IMR-90 (cell line): ENCODE measurements at regions not wholly inside any gene's neighbourhood (a gene's known extent, or its start where the extent isn't known, plus 50 kb on each side); places are given as distances from the start of the nearest gene placed in this dataset.

Experiments
- ATAC-seq: fragments of 200-7000 bp; cut with Tn5 transposase; 2 replicates; pipeline ENCODE4 v1.9.1; 2020; ENCODE audit warnings: low read depth, mild to moderate bottlenecking, moderate library complexity
- BruUV-seq: library from RNA; stranded (reverse); fragments of 400-500 nt; replicated peaks from 2 replicates; lab custom pipeline; 2021; lab: Mats Ljungman, UMichigan
- CTCF ChIA-PET: fragments of 300-600 bp; formaldehyde crosslinking; extraction: SDS; loops from one replicate; lab custom pipeline; 2021; ENCODE audit warnings: antibody characterized with exemption; lab: Yijun Ruan, JAX
- POLR2A ChIA-PET: fragments of 300-600 bp; sonication (Branson Sonifier 250); formaldehyde crosslinking; loops from one replicate; lab custom pipeline; 2022; ENCODE audit warnings: antibody characterized with exemption; ENCODE audit not compliant: unreplicated experiment; lab: Charles Lee
- DNase-seq: peaks from one replicate; pipeline ENCODE4 v3.0.0; 2013
- H2AFZ ChIP-seq: replicated peaks from 2 replicates; pipeline ENCODE3; 2013; ENCODE audit warnings: low read length, mild to moderate bottlenecking; ENCODE audit not compliant: poor library complexity
- H2AK5ac ChIP-seq: 2 replicates; pipeline ENCODE4 v1.6.1; 2013; ENCODE audit warnings: low read depth, low read length, inconsistent platforms
- H2AK9ac ChIP-seq: replicated peaks from 2 replicates; pipeline ENCODE3; 2013; ENCODE audit warnings: mild to moderate bottlenecking, low read depth, low read length, moderate library complexity; ENCODE audit not compliant: poor library complexity
- H2BK120ac ChIP-seq: 2 replicates; pipeline ENCODE4 v1.6.1; 2013; ENCODE audit warnings: low read depth, low read length, inconsistent platforms
- H2BK15ac ChIP-seq: 3 replicates; pipeline ENCODE4 v1.6.1; 2013; ENCODE audit warnings: low read depth, low read length, inconsistent platforms
- H2BK20ac ChIP-seq: 2 replicates; pipeline ENCODE4 v1.6.1; 2013; ENCODE audit warnings: low read depth, mild to moderate bottlenecking, inconsistent platforms, low read length, moderate library complexity
- H2BK5ac ChIP-seq: 2 replicates; pipeline ENCODE4 v1.6.1; 2013; ENCODE audit warnings: mild to moderate bottlenecking, low read depth, low read length, inconsistent platforms; ENCODE audit not compliant: poor library complexity, severe bottlenecking
- H3K14ac ChIP-seq: replicated peaks from 2 replicates; pipeline ENCODE4 v1.6.1; 2013; ENCODE audit warnings: low read depth, low read length, inconsistent platforms
- H3K18ac ChIP-seq: 2 replicates; pipeline ENCODE4 v1.6.1; 2013; ENCODE audit warnings: low read depth, low read length, control low read depth
- H3K23ac ChIP-seq: 2 replicates; pipeline ENCODE4 v1.6.1; 2013; ENCODE audit warnings: low read depth, low read length, inconsistent platforms
- H3K27ac ChIP-seq: 2 replicates; pipeline ENCODE4 v1.5.1; 2013; ENCODE audit warnings: mild to moderate bottlenecking, control low read depth, low read length; ENCODE audit not compliant: insufficient read depth
- H3K27me3 ChIP-seq: 2 replicates; pipeline ENCODE4 v1.6.1; 2013; ENCODE audit warnings: low read length; ENCODE audit not compliant: control insufficient read depth, insufficient read depth
- H3K36me3 ChIP-seq: 2 replicates; pipeline ENCODE4 v1.6.1; 2013; ENCODE audit warnings: low read length, mixed read lengths; ENCODE audit not compliant: control insufficient read depth, insufficient read depth
- H3K4ac ChIP-seq: 2 replicates; pipeline ENCODE4 v1.6.1; 2013; ENCODE audit warnings: low read depth, low read length, inconsistent platforms
- H3K4me1 ChIP-seq: 2 replicates; pipeline ENCODE4 v1.6.1; 2013; ENCODE audit warnings: low read length, mixed read lengths; ENCODE audit not compliant: control insufficient read depth, insufficient read depth
- H3K4me2 ChIP-seq: 2 replicates; pipeline ENCODE4 v1.6.1; 2013; ENCODE audit warnings: low read depth, mild to moderate bottlenecking, control low read depth, low read length, moderate library complexity
- H3K4me3 ChIP-seq: 2 replicates; pipeline ENCODE4 v1.5.1; 2013; ENCODE audit warnings: low read depth, mild to moderate bottlenecking, control low read depth, low read length, moderate library complexity; ENCODE audit not compliant: insufficient read depth
- H3K56ac ChIP-seq: 2 replicates; pipeline ENCODE4 v1.6.1; 2013; ENCODE audit warnings: low read length, inconsistent platforms; ENCODE audit not compliant: insufficient read depth; ENCODE audit errors: extremely low read depth
- H3K79me1 ChIP-seq, 2 experiments: 2 replicates each; pipeline ENCODE4 v1.6.1; 2013; ENCODE audit warnings: low read length in 2 of 2, inconsistent platforms in 1 of 2, low read depth in 1 of 2
- H3K9ac ChIP-seq: 2 replicates; pipeline ENCODE4 v1.6.1; 2013; ENCODE audit warnings: low read depth, low read length, control low read depth
- H3K9me1 ChIP-seq: 2 replicates; pipeline ENCODE4 v1.6.1; 2013; ENCODE audit warnings: low read length, inconsistent platforms; ENCODE audit not compliant: insufficient read depth
- H3K9me3 ChIP-seq: 2 replicates; pipeline ENCODE4 v1.6.1; 2013; ENCODE audit warnings: low read length; ENCODE audit not compliant: control insufficient read depth, insufficient read depth
- H4K20me1 ChIP-seq: 2 replicates; pipeline ENCODE4 v1.6.1; 2013; ENCODE audit warnings: low read length, inconsistent platforms; ENCODE audit not compliant: insufficient read depth
- H4K5ac ChIP-seq: 2 replicates; pipeline ENCODE4 v1.6.1; 2013; ENCODE audit warnings: mild to moderate bottlenecking, low read depth, low read length, control low read depth
- H4K8ac ChIP-seq, 2 experiments: 2 replicates each; pipeline ENCODE4 v1.6.1; 2013; ENCODE audit warnings: low read depth in 2 of 2, low read length in 2 of 2, control low read depth in 1 of 2, inconsistent platforms in 1 of 2
- H4K91ac ChIP-seq: 2 replicates; pipeline ENCODE4 v1.6.1; 2013; ENCODE audit warnings: low read depth, low read length, inconsistent platforms; ENCODE audit not compliant: insufficient read depth
- BHLHE40 ChIP-seq: fragments of 150-350 bp; IDR thresholded peaks from 2 replicates; pipeline ENCODE4 v1.6.1; 2016; ENCODE audit warnings: mild to moderate bottlenecking, low read depth, low read length
- CEBPB ChIP-seq: IDR thresholded peaks from 2 replicates; pipeline ENCODE4 v1.6.1; 2012; ENCODE audit warnings: low read depth, low read length, improper control_type of control experiment
- CHD1 ChIP-seq: IDR thresholded peaks from 2 replicates; pipeline ENCODE4 v1.6.1; 2012; ENCODE audit warnings: low read depth, low read length, improper control_type of control experiment
- ELK1 ChIP-seq: fragments of 150-350 bp; IDR thresholded peaks from 2 replicates; pipeline ENCODE4 v1.6.1; 2016; ENCODE audit warnings: low read depth, mild to moderate bottlenecking, low read length, moderate library complexity, borderline replicate concordance
- FOS ChIP-seq: fragments of 150-350 bp; IDR thresholded peaks from 2 replicates; pipeline ENCODE4 v1.6.1; 2016; ENCODE audit warnings: low read depth, low read length
- MAFK ChIP-seq: IDR thresholded peaks from 2 replicates; pipeline ENCODE4 v1.6.1; 2012; ENCODE audit warnings: low read depth, low read length, improper control_type of control experiment
- MAZ ChIP-seq: IDR thresholded peaks from 2 replicates; pipeline ENCODE4 v1.6.1; 2012; ENCODE audit warnings: low read depth, mild to moderate bottlenecking, low read length, improper control_type of control experiment, moderate library complexity, borderline replicate concordance
- MXI1 ChIP-seq: IDR thresholded peaks from 2 replicates; pipeline ENCODE4 v1.6.1; 2012; ENCODE audit warnings: low read depth, mild to moderate bottlenecking, low read length, moderate library complexity, borderline replicate concordance
- NFE2L2 ChIP-seq: fragments of 150-350 bp; IDR thresholded peaks from 2 replicates; pipeline ENCODE4 v1.6.1; 2016; ENCODE audit warnings: low read depth, mild to moderate bottlenecking, low read length
- POLR2A ChIP-seq: IDR thresholded peaks from 2 replicates; pipeline ENCODE4 v1.6.1; 2012; ENCODE audit warnings: mild to moderate bottlenecking, low read depth, low read length
- RAD21 ChIP-seq: IDR thresholded peaks from 2 replicates; pipeline ENCODE4 v1.6.1; 2012; ENCODE audit warnings: low read length, improper control_type of control experiment
- RCOR1 ChIP-seq: IDR thresholded peaks from 2 replicates; pipeline ENCODE4 v1.6.1; 2012; ENCODE audit warnings: mild to moderate bottlenecking, low read length, improper control_type of control experiment; ENCODE audit not compliant: insufficient replicate concordance
- RFX5 ChIP-seq: IDR thresholded peaks from 2 replicates; pipeline ENCODE4 v1.8.0; 2012; ENCODE audit warnings: low read depth, mild to moderate bottlenecking, low read length, moderate library complexity
- SMC3 ChIP-seq: fragments of 150-350 bp; IDR thresholded peaks from 2 replicates; pipeline ENCODE4 v1.6.1; 2016; ENCODE audit warnings: low read depth, mild to moderate bottlenecking, antibody characterized with exemption, low read length, moderate library complexity
- USF2 ChIP-seq: fragments of 150-350 bp; IDR thresholded peaks from 2 replicates; pipeline ENCODE4 v1.6.1; 2017; ENCODE audit warnings: mild to moderate bottlenecking, antibody characterized with exemption, low read length, low read depth
- dilution Hi-C: fragments of 300-500 bp; cut with HindIII; formaldehyde crosslinking; loops from one replicate; pipeline ENCODE4 v1.14.3; 2018; ENCODE audit warnings: low sequenced_read_pairs; ENCODE audit not compliant: unreplicated experiment
- in situ Hi-C: fragments of 300-500 bp; cut with MboI; formaldehyde crosslinking; loops from 3 replicates; pipeline ENCODE4 v1.14.3; 2019; ENCODE audit warnings: low sequenced_read_pairs, inconsistent platforms, mixed read lengths
- intact Hi-C: fragments of 100-400 bp; cut with micrococcal nuclease; formaldehyde crosslinking; loops from 2 replicates; pipeline ENCODE4 v1.10.0; 2022
- TF ChIP-seq, protein P1 (sequence below): conservative IDR thresholded peaks from 2 replicates; pipeline ENCODE4 v1.5.1; 2012; ENCODE audit warnings: mild to moderate bottlenecking, low read depth, low read length, improper control_type of control experiment

DNA sequence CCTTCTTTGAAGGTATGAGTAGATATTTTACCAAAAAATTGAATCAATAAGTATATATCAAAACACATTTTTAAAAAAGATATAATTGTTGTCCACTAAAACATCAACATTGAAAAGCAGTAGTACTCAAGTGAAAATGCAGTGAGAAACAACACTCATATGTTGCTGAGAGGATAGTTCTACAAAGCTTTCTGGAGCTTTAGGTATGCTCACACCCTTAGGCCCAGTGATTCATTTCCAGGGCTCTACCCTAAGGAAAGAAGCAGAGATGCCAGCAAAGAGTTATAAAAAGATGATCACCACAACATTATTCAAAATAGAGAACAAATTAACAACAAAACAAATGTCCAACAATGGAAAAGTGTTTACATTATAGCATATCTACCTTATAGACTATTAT lies 197.3 kb upstream of the CCDC150 start:
- no peak overlapping the region for H3K4me2 ChIP-seq
- no peak overlapping the region for H2BK120ac ChIP-seq
- DNase-seq (peak; percentile 7), ATAC-seq (no peak)
- TF ChIP-seq MXI1 (no peak), MAZ (no peak), NFE2L2 (no peak), ELK1 (no peak), RCOR1 (no peak), POLR2A (no peak), CHD1 (no peak), BHLHE40 (no peak), RAD21 (no peak), USF2 (no peak), RFX5 (no peak), FOS (no peak), SMC3 (no peak), CEBPB (no peak), MAFK (no peak)
- TF ChIP-seq, protein P1, sequence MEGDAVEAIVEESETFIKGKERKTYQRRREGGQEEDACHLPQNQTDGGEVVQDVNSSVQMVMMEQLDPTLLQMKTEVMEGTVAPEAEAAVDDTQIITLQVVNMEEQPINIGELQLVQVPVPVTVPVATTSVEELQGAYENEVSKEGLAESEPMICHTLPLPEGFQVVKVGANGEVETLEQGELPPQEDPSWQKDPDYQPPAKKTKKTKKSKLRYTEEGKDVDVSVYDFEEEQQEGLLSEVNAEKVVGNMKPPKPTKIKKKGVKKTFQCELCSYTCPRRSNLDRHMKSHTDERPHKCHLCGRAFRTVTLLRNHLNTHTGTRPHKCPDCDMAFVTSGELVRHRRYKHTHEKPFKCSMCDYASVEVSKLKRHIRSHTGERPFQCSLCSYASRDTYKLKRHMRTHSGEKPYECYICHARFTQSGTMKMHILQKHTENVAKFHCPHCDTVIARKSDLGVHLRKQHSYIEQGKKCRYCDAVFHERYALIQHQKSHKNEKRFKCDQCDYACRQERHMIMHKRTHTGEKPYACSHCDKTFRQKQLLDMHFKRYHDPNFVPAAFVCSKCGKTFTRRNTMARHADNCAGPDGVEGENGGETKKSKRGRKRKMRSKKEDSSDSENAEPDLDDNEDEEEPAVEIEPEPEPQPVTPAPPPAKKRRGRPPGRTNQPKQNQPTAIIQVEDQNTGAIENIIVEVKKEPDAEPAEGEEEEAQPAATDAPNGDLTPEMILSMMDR = no peak
- H3K9me1 ChIP-seq = no peaks in the 10 kb centered on the region
- no peak overlapping the region for H4K91ac ChIP-seq
- no peak overlapping the region for H3K56ac ChIP-seq
- no peaks in the 10 kb centered on the region for H3K4me1 ChIP-seq
- no peak overlapping the region for H2BK5ac ChIP-seq
- H2AK9ac ChIP-seq = no peak overlapping the region
- in situ Hi-C loops (loop anchor here (25.0 kb wide), 1 partner anchor 355 kb away; no protein-coding TSS in a partner anchor), dilution Hi-C loops (no loop called here), intact Hi-C loops (no loop called here)
- H3K27ac ChIP-seq = no peak overlapping the region
- no peaks in the 10 kb centered on the region for H3K27me3 ChIP-seq
- no TSS peak for BruUV-seq
- no peak overlapping the region for H2AK5ac ChIP-seq
- H2AFZ ChIP-seq = no peak overlapping the region
- H3K4me3 ChIP-seq = no peak overlapping the region
- no peak overlapping the region for H2BK15ac ChIP-seq
- no peak overlapping the region for H3K18ac ChIP-seq
- no peak overlapping the region for H2BK20ac ChIP-seq
- no peaks in the 10 kb centered on the region for H4K20me1 ChIP-seq
- H3K23ac ChIP-seq = no peak overlapping the region
- POLR2A ChIA-PET = no interaction called here
- H4K5ac ChIP-seq = no peak overlapping the region
- H3K79me1 ChIP-seq = no peaks in the 10 kb centered on the region
- no peaks in the 10 kb centered on the region for H3K36me3 ChIP-seq
- H3K14ac ChIP-seq = no peak overlapping the region
- no peak overlapping the region for H3K9ac ChIP-seq
- H3K9me3 ChIP-seq = no peaks in the 10 kb centered on the region
- H3K4ac ChIP-seq = no peak overlapping the region
- CTCF ChIA-PET = interaction anchor here (1.0 kb wide), 1 partner anchor 11 kb away, joined by 3 read pairs; no protein-coding TSS in a partner anchor
- H4K8ac ChIP-seq = no peak overlapping the region
